ENCODE measurements at regions not wholly inside any gene's neighbourhood (a gene's known extent, or its start where the extent isn't known, plus 50 kb on each side); places are given as distances from the start of the nearest gene placed in this dataset.
A peak's percentile ranks its signal among the peaks of the same experiment; 100 is the strongest.
"Not testable (repeated sequence)": the region's sequence is repeated elsewhere in the genome, so short reads cannot be mapped to it uniquely, and the experiment has no call there.

- DNase-seq (ENCODE audit: low spot score) = no peak
Measured at GRCh38 chr7:131014906-131015656, 281.1 kb upstream of the KLF14 start.

DNA sequence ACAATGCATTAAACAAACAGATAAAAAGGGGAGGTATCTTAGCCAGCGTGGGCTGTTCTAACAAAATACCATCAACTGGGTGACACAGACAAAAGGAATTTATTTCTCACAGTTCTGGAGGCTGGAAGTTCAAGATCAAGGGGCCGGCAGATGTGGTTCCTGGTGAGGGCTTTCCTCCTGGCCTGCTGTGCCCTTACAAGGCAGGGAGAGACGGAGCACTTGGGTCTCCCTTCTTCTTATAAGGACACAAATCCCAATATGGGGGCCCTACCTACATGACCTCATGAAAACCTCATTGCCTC, 281.6 kb upstream of the KLF14 start:
- DNase-seq (ENCODE audit: low spot score) = peak; percentile 78

- DNase-seq (ENCODE audit: low spot score) = peak; percentile 37
Measured at GRCh38 chr7:131016230-131016629, 282.2 kb upstream of the KLF14 start.

GRCh38 chr7:131019351-131019750, 285.3 kb upstream of the KLF14 start:
- DNase-seq (ENCODE audit: low spot score) = no peak

DNA sequence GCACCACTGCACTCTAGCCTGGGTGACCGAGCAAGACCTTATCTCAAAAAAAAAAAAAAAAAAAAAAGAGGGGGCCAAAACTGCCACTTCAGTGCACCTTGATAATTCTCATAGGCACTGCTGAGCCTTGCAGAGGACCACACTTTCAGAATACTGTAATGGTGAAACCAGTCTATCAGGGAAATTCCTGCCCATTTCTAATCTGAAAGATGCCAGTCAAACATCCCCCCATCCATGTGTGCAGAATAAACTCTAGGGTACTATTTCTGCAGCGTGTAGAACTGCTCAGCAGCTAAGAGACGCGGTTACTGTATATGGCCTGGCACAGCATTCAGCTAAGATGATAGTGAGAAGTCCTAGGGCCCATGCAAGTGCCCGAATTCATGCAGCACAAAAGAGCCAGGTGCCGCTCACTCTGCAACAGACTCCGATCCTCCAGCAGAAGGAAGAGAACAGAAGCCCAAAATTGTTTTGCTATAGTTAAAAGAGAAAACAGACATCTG, 286.8 kb upstream of the KLF14 start:
- DNase-seq (ENCODE audit: low spot score) = no peak

GRCh38 chr7:131021460-131021859, 287.5 kb upstream of the KLF14 start:
- no peak for DNase-seq (ENCODE audit: low spot score)

DNA sequence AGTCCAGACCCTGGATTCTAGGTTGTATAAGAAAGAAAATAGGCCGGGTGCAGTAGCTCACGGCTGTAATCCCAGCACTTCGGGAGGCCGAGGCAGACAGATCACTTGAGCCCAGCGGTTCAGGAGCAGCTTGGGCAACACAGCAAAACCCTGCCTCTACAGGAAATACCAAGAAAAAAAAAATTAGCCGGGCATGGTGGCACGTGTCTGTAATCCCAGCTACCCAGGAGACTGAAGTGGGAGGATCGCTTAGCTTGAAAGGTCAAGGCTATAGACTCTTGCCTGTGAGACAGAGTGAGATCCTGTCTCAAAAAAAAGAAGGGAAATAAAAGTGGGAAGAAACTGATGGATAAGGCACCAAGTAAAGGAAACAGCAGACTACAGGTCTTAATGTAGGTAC, 287.9 kb upstream of the KLF14 start:
- DNase-seq (ENCODE audit: low spot score) = peak; percentile 46

- DNase-seq (ENCODE audit: low spot score) = peak; percentile 49
Measured at GRCh38 chr7:131026297-131027000, 292.4 kb upstream of the KLF14 start.

DNA sequence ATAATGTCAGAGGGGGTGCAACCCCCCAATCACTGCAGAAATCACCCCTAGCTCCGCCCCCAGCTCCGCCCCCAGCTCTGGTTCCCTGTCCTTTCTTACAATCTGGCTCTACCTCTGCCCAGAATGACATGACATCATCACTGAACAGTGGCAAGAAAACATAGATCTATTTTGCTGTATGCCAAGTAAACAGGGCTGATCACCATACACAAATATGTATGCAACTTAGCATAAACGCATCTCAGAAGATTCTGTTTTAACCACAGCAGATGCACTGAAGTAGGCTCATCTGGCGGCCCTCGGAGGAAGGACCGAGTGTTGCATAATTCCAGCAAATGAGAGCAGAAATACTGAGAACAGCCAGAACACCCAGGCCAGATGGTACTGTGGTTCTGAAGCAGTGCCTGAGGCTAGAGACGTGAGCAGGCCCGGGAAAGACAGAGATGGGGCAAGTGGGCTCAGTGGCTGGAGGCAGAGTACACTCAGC, 293.3 kb upstream of the KLF14 start:
- no peak for DNase-seq (ENCODE audit: low spot score)

- no peak for DNase-seq (ENCODE audit: low spot score)
Measured at GRCh38 chr7:131028295-131028694, 294.3 kb upstream of the KLF14 start.

GRCh38 chr7:131029002-131029401, 295.0 kb upstream of the KLF14 start:
- DNase-seq (ENCODE audit: low spot score) = no peak

- no peak for DNase-seq (ENCODE audit: low spot score)
Measured at GRCh38 chr7:131031099-131031868, 296.4 kb upstream of the MKLN1 start.

GRCh38 chr7:131032786-131033185, 294.9 kb upstream of the MKLN1 start:
- DNase-seq (ENCODE audit: low spot score) = no peak

DNA sequence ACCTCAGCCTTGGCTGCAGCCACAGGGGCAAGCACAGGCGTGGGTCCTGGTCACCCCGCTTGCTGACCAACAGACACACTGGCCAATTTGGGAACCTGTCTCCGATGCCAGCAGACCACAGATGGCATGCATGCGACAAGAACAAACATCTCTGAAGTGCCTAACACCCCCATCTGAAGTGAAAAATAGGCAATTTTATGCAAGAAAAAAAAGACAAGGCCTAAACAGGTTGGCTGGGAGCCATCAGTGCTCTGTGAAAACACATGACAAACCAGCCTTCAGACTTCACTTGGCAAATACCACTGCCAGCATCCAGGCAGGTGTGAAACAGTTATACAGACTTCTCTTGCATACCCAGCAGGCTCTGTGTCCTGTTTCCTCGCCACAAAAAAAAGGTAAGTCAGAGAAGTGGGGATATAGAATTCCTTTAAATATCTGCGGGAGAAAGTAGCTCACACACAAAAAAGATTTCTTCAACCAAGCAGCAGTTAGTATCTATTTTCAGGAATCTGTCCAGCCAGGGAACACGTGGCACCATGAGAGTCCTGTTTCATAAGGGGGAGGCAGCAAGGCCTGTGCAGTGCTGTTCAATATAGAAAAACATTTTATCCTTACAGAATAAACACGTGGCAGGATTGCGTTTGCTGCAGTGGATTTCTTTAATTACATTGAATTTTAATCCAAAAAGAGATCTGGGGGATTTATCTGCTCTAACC, 293.4 kb upstream of the MKLN1 start:
- DNase-seq (ENCODE audit: low spot score) = peak; percentile 11

DNA sequence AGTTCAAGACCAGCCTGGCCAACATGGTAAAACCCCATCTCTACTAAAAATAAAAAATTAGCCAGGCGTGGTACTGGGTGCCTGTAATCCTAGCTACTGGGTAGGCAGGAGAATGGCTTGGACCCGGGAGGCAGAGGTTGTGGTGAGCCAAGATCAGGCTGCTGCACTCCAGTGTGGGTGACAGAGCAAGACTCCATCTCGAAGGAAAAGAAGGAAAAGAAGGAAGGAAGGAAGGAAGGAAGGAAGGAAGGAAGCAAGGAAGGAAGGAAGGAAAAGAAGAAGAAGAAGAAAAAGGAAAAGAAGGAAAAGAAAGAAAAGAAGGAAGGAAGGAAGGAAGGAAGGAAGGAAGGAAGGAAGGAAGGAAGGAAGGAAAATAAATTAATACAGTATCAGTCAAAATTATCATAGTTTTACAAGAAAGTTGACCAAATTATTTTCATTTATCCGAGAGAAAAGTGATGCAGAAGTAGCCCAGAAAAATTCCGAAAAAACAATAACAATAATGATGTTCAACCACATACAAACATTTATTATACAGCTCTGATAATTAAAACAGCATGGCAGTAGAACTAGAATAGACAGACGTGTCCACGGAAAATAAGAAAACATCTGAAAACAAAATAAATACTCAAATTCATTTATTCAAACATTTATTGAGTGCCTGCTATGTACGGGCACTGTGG, 292.4 kb upstream of the MKLN1 start:
- no peak for DNase-seq (ENCODE audit: low spot score)

DNA sequence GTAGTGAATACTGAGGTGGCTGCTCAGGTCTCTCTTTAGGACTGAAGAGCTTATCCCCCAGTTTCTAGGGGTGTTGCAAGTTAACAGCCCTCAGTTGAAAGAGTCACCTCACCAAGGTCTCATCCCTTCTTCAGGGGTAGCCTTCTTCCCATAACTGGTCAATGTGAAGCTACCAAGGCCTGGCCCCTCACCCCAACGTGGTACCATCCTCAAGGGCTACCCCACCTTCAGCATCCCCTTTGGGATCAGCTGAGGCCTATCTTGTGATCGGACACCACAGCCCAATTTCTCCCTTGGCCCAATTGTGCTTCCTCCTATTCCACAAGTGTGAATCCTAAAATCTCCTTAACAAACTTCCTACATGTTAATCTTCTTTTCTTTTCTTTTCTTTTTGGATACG, 289.5 kb upstream of the MKLN1 start:
- no peak for DNase-seq (ENCODE audit: low spot score)

DNA sequence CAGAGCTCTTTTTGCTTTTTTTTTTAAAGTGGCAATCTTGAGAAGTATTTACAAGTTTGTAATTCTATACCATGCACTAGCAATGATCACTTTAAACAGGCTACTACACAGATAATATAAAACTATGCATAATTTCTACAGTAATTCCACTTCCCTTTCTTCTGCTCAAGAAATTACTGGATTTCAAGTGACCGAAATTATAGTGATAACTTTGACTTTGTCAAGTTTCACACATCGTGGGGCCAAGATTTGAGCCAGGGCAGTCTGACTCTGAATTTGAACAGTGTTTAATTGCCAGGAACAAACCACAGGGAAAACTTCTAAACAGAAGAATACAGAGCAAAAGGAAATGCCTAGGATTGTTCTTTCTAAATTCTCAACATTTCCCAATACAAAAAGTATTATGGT, 288.3 kb upstream of the MKLN1 start:
- DNase-seq (ENCODE audit: low spot score) = no peak

DNA sequence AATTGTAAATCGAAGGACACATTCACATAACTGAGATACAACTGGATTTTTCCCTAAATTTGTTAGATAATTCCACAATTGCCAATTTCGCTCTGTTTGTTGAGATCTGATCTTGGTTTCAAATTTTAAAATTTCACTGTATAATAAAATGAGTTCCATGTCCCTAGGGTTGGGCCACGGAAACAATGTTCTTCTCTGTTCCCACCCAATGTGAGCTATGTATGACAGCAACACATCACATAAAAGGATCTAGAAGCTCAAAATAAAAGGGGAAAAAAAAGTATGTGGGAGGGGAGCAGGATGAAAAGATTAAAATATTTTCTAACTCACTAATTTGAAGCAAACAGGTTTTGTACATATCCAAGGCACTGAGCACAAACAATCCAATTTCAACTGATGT, 287.8 kb upstream of the MKLN1 start:
- no peak for DNase-seq (ENCODE audit: low spot score)

DNA sequence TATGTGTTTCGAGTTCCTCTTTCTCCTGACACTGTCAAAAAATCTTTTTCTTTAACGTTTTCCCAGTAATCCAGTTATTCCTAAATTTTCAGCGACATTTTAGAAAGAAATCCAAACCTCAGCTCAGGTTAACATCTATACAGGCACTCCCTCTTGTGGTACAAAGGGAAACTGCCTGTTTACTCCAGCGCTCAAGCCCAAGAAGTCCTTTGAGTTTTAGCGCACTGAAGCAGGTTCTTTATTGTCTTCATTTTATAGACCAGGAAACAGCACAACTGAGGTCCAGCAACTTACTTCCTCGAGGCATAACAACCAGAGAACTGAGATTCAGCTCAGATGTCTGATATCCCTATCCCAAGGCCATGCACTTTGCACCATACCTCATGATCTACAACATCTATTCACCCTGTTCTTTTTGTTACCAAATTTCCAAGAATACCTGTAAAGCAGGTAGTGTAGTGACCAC, 287.2 kb upstream of the MKLN1 start:
- peak; percentile 72 for DNase-seq (ENCODE audit: low spot score)

- not testable (repeated sequence) for DNase-seq (ENCODE audit: low spot score)
Measured at GRCh38 chr7:131041012-131041695, 286.5 kb upstream of the MKLN1 start.

Measured in kidney tubule cell (primary cell).